GM21447 (cell line): ENCODE measurements at regions not wholly inside any gene's neighbourhood (a gene's known extent, or its start where the extent isn't known, plus 50 kb on each side); places are given as distances from the start of the nearest gene placed in this dataset.
"Not testable (repeated sequence)": the region's sequence is repeated elsewhere in the genome, so short reads cannot be mapped to it uniquely, and the experiment has no call there.

ENCODE experiments used
- ATAC-seq: cut with Tn5 transposase; IDR thresholded peaks from one replicate; pipeline ENCODE4 v1.9.1; 2021; ENCODE audit not compliant: unreplicated experiment

DNA sequence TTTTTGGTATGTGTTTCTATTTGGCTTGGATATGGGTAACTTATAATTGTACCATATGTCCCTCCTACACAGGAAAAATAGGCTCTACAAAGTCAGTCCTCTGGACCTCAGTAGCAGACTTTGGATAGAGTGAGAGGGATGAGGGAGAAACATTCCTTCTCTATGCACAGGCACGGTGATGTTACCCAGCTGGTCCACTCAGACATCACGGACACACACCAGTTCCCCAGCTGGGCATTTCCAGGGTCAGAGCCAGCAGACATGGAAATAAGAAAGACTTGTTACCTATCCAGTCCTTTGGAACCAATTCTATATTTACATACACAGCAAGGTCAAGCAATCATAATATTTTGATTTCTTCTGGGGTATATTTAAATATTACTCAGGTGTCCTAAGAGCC is 433.1 kb upstream of the KCNMB2 start:
- ATAC-seq = no peak

DNA sequence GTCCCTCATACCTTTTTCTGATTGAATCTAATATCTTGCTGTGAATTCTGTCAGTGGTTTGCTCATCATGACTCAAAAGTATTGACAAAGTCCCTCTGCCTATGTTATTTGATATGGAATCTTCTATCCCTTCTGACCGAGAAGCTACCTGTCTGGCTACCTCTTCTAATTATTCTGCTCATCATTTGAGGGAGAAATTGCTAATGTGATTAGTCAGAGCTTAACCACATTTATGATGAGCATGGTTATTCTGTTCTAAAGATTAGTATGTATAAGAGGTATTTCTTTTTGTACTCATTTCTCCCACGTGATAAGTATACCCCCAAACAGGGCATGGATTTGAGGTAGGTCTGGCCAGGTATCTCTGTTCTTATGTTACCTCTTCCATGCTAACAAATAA is 428.4 kb upstream of the KCNMB2 start:
- no peak for ATAC-seq

DNA sequence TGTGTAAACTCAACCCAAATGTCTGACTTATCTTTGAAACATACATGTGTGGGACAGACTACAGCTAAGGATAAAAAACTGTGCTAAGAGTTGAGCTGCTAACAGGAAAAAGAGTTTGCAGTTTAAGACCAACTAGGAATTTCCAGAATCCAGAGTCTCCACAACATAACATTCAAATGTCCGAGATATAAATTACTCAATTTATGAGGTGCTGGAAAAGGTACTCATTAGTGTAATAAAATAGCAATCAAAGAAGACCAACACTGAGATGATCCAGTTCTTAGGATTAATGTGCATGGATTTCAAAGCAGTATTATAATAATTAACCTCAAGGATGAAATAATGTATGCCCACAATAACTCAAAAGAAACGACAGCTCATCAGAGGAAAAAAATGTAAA is 426.5 kb upstream of the KCNMB2 start:
- ATAC-seq = no peak

DNA sequence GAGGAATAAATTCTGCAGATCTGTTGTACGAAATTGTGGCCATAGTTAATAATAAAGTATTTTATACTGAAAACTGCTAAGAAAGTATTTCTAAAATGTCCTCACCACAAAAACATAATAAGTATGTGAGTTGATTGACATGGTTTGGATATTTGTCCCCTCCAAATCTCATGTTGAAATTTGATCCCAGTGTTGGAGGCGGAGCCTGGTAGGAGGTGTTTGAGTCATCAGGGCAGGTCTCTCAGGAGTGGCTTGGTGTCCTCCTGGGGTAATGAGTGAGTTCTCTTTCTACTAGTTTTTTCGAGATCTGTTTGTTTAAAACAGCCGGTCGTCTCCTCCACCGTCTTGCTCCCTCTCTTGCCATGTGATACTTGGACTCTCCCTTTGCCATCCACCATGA is 424.1 kb upstream of the KCNMB2 start:
- no peak for ATAC-seq

DNA sequence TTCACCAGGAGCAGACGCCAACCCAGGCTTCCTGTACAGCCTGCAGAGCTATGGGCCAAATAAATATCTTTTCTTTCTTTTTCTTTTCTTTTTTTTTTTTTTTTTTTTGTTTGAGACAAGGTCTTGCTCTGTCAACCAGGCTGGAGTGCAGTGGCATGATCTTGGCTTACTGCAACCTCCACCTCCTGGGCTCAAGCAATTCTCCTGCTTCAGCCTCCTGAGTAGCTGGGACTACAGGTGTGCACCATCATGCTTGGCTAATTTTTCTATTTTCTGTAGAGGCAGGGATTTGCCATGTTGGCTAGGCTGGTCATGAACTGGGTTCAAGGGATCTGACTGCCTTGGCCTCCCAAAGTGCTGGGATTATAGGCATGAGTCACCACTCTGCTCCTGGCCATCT is 423.7 kb upstream of the KCNMB2 start:
- ATAC-seq = not testable (repeated sequence)

DNA sequence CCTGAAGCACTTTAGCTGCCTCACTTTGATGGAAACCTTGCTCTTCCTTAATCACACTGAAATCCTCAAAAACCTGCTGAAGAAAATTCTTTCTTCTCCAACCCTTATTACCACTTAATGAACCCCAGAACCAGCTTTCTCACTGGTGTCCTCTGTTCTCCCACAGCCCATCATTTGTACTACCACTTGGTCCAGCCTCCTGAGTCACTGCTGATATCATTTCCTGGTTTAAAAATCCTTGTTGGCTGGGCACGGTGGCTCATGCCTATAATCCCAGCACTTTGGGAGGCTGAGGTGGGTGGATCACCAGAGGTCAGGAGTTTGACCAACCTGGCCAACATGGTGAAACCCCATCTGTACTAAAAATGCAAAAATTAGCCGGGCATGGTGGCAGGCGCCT is 418.6 kb upstream of the KCNMB2 start:
- no peak for ATAC-seq

DNA sequence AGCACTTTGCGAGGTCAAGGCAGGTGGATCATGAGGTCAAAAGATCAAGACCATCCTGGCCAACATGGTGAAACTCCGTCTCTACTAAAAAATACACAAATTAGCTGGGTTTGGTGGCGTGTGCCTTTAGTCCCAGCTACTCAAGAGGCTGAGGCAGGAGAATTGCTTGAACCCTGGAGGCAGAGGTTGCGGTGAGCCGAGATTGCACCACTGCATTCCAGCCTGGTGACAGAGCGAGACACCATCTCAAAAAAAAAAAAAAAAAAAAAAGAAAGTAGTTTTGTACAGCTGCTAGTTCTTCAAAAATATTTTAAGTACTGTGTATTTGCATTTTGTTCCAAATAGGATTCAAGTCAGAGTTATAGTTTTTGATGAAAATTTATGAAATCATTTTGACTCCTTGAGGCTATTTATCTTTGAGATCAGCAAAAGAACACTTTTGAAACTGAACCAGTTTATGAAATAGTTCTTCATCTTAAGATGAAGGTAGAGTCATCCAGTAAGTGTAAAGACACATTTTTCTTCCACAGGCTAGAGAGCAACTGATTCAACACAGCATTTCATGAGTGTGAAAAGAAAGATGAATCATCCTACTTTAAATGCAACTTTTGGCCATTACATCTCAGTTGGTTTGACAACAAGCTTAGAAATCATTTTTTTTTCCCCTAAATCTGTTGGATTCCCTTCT is 416.5 kb upstream of the KCNMB2 start:
- ATAC-seq = not testable (repeated sequence)

DNA sequence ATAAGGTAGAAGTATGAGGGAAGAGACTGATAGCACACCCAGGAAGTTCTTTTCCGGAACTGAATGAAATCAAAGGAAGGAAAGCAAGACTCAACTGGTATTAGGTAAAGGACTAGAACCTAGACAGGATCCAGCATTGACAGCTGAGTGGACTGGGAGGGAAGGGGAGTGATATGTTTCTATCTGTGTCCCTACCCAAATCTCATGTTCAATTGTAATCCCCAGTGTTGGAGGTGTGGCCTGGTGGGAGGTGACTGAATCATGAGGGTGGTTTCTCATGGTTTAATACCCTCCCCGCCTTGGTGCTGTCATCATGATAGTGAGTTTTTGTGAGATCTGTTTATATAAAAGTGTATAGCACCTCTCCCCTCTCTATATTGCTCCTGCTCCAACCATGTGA is 415.9 kb upstream of the KCNMB2 start:
- ATAC-seq = no peak

DNA sequence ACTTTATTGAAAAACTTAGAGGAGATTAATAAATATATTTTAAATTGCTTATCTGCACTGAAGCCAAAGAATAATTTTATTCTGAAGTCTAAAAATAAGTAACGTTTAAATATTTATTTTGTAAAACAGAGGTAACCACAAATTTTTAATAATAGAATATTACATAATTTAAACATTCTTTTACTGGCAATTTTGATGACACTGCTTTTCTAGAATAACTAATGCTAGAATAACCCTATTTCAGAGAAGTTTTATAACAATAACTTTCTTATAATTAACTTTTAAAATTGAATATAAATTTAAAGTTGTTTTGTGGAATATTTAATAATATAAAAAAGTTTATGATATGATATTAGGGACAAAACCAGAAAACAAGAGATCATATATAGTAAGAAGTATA is 409.6 kb upstream of the KCNMB2 start:
- no peak for ATAC-seq

DNA sequence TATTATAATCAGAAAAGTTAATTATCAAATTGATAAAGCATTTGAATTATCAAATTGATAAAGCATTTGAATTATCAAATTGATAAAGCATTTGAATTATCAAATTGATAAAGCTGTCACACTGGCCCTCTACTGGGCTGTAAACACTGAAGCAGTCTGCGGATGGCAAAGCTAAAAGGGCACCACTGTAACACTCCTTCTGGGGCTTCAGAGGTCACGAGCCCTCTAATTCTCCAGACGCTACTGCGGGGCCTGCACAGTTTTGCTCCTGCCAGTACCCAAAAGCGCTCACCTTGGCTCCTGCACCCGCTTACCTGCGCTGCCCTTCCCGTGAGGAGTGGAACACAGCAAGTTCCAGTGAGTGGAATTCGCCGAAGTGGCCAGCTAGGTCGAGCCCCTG is 409.0 kb upstream of the KCNMB2 start:
- no peak for ATAC-seq

DNA sequence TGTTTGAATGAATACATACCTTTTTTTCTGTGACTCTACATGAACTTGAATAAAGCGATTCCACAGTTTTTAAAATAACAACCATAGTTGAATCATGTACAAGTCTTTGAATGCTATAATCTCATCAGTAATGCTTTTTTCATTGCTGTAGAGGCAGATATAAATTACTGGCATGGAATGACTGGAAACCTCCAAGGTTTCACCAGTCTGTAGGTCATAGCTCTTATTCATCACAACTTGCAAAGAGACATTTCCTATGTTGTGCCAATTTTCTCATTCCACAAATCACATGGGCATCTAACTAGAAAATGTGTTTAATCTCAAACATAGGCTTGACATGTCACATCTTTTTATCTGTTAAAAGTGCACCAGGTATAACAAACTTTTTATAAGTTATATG is 407.1 kb upstream of the KCNMB2 start:
- no peak for ATAC-seq

DNA sequence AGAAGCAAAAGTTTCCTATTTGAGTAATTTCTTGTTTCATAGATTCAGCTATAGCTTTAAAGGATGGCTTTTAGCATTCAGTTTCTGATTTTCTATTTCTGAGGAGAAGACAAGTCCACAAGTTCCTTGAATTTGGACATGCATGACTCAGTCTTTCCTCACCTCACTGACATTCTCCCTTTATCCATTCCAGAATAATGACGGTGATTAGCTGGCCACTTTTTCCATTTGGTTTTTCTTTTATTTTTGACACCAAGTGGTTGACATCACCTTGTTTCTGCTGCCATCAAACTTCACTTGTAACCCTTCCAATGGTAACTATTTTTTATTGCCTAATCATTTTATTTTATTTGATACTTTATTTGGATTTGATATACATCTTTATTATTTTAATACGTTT is 404.4 kb upstream of the KCNMB2 start:
- ATAC-seq = no peak

DNA sequence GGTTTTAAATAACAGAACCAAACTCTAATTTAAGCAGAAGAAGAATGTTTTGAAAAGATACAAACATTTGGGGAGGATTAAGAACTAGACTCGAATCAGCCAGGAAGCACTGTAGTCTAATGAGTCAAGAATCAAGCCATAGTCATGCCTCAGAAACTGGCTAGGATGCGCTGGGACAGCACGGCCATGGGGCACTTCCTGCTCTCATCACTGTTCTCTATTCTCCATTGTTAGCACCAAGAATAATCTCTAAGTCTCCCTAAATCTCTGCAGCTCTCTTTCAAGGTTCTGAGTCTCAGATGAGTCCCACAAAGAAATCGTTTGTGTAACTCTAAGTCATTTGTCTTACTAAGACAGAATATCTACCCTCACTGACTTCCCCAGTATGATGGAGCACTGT is 399.0 kb upstream of the KCNMB2 start:
- no peak for ATAC-seq

DNA sequence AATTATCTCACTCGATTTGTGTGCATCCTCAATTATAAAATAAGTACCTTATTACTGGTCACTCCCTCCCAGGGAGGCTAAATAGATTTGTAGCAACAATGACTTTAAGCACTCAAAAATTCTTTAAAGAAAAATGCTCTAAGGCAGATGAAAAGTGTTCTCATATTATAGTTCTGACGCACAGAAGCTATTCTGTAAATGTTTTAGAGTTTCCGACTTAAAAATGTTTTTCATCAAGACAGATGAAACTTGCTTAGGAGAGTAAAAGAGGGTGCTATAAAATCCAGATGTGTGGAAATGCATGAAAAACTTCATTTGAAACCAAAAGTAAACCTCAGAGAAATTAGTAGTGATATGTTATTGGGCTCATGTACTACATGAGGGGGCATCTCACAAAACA is 398.4 kb upstream of the KCNMB2 start:
- ATAC-seq = no peak

DNA sequence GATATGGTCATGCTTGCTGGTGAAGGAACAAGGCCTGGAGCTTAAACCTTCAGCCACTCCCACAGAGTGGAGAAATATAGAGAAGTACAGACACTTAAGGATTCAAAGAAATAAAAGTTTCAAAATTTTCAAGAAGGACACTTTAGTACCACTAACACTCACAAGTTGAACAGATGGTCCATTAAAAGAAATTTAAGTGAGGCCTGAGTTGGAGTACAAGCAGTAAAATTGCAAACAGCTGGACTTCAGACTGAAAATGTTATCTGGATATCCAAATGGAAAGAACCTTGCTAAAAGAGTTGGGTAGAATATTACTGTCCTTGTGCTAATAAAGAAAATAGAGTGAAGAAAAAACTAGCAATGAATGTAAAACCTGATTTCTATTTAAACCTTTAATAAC is 397.1 kb upstream of the KCNMB2 start:
- no peak for ATAC-seq

DNA sequence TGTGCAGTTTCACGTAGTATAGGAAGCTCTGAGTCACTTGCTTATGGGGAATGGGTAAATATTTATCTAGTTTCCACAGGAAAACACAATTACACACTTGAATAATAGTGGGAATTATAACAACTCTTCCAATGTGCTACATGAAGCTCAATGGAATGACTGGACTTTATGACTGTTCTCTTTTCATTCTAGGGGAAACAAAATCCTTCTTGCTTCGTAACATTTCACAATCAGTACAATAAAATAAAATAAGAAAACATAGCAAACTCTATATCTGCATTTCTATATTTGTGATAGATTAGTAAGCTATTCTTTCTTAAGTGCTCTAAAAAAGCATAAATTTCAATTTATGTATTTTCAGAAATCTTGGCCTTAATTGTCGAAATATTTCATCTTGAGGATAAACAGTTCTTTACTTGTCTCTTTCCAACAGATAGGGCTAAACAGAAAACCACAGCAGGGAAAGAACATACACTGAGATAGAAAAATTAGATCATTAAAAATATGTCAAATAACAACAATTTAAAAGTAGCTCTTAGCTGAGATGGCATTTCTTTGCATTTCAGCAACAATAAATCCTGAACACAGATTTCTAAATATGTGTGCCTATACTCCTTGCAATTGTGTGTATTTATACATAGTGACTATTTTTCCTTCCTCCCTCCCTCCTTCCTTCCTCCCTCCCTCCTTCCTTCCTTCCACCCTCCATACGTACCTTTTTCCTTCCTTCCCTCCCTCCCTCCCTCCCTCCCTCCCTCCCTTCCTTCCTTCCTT is 395.5 kb upstream of the KCNMB2 start:
- ATAC-seq = no peak

DNA sequence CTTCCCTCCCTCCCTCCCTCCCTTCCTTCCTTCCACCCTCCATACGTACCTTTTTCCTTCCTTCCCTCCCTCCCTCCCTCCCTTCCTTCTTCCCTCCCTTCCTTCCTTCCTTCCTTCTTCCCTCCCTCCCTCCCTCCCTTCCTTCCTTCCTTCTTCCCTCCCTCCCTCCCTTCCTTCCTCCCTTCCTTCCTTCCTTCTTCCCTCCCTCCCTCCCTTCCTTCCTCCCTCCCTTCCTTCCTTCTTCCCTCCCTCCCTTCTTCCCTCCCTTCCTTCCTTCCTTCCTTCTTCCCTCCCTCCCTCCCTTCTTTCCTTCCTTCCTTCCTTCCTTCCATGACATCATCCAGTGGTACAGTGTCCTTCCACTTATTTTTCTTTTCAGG is 394.9 kb upstream of the KCNMB2 start:
- not testable (repeated sequence) for ATAC-seq

DNA sequence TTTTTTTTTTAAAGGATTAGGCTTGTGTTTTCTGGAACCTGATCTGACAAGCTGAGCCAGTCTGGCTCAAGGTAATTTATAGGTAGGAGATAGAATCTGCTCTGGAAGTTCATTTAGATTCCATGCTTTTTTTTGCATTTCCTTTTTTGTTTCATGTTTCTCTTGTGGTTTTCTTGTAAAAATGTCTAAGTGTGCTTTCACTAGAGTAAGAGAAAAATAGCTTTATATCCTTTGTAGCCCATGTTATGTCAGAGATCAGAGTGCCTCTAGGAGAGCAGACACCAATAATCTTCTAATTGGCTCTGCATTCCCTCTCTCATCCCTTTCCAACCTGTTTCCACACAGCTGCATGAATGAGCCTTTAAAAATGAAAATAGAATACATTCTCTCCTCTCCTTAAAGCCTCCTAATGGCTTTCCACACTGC is 389.8 kb upstream of the KCNMB2 start:
- no peak for ATAC-seq

DNA sequence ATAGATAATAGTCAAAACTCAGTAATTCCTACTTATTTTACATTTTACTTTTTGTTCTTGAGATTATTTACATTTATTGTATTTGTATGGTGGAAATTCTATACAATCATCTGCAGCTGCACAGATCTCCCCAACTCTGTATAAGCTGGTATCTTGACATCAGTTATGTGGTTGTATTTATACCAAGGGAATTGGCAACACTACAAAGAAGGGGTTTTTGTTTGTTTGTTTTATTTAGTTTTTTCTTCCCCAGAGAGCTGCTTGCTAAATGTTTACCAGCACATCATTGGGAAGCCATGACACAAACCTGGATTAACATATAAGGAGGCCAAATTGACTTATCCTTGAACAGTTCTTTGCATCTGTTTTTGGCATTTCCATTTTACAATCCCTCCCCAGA is 389.2 kb upstream of the KCNMB2 start:
- no peak for ATAC-seq

DNA sequence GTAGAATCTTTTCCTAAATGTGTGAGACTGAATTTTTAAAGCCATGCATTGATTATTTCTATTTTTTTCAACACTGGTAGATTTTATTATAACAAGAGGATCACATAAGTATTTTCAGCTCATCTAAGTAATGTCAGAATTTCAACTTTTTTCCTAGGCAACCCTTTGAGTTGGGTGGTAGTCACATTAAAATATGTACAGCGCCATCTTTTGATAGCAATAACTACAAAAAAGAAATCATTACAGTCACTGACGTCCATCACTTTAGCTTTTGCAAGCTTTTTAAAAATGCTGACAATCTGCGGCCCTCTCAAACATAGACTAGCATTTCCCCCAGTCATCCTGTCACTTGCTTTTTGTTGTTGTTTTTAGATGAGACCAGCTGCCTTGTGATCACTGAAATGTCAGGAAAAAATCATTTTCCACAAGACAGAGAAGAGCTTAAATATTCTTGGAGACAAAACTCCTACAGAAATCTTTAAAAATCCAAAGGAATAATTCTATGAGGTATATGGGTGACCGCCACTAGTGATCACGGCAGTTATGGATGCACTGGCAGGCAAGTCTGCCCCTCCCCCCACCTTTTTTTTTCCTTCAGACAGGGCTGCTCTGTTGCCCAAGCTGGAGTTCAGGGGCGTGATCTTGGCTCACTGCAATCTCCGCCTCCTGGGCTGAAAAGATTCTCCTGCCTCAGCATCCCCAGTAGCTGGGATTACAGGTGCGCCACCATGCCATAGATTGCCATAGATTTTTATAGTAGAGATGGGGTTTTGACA is 384.0 kb upstream of the KCNMB2 start:
- no peak for ATAC-seq

DNA sequence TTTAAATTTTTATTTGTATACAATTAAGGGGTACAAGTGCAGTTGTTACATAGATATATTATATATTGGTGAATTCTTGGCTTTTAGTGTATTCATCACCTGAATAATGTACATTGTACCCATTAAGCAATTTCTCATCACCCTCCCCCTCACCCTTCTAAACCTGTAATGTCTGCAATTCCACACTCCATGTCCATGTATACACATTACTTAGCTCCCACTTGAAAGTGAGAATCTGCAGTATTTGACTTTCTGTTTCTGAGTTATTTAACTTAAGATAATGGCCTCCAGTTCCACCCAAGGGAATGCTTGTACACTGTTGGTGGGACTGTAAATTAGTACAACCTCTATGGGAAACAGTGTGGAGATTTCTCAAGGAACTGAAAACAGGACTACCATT is 383.2 kb upstream of the KCNMB2 start:
- ATAC-seq = no peak

DNA sequence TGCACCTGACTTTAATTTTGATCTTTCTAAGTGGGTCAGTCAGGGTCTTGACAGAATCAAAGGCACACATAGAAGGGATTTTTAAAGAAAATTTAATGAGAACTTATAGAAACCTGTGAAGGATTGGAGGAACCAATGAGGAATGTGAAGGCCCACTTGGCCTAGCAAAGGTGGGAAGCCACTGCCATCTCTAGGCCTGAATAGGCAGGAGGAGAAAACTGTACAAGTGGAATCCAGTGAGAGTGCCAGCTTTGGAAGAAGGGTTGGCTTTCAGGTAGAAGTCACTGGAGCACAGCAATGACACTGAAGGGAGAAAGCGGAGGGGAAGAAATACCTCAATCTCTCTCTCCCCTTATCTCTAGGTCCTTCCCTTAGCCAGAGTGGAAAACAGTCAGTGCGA is 380.7 kb upstream of the KCNMB2 start:
- no peak for ATAC-seq
